ENCODE measurements at regions not wholly inside any gene's neighbourhood (a gene's known extent, or its start where the extent isn't known, plus 50 kb on each side); places are given as distances from the start of the nearest gene placed in this dataset.
A peak's percentile ranks its signal among the peaks of the same experiment; 100 is the strongest.
"Not testable (repeated sequence)": the region's sequence is repeated elsewhere in the genome, so short reads cannot be mapped to it uniquely, and the experiment has no call there.

- Mint-ChIP-seq H3K27ac (ENCODE audit: unreplicated experiment) (no peak overlapping the region), H3K36me3 (ENCODE audit: low read depth, unreplicated experiment) (peaks cover 3% of the 10 kb centered on the region), H3K4me3 (ENCODE audit: unreplicated experiment) (no peak overlapping the region), H3K27me3 (ENCODE audit: low read depth, unreplicated experiment) (no peaks in the 10 kb centered on the region), H3K4me1 (ENCODE audit: low read depth, unreplicated experiment) (peaks cover 18% of the 10 kb centered on the region), H3K9me3 (ENCODE audit: unreplicated experiment) (peaks cover 28% of the 10 kb centered on the region)
- no peaks in the 10 kb centered on the region for H3K79me2 ChIP-seq (ENCODE audit: insufficient read depth, low read length)
- peak; percentile 92 for DNase-seq (ENCODE audit: low read depth)
- H3K9me3 ChIP-seq (ENCODE audit: insufficient read depth, low read depth, low read length) = peaks cover 6% of the 10 kb centered on the region
- peak overlapping the region; percentile 47 for H3K4me2 ChIP-seq (ENCODE audit: low read length)
- H3K4me3 ChIP-seq (ENCODE audit: insufficient read depth, low read depth, low read length) = no peak overlapping the region
- no peaks in the 10 kb centered on the region for H4K20me1 ChIP-seq (ENCODE audit: insufficient read depth, low read length)
- no peak overlapping the region for H2AFZ ChIP-seq (ENCODE audit: low read depth, low read length)
- H3K27ac ChIP-seq (ENCODE audit: low read depth, low read length) = peak overlapping the region; percentile 96
- TF ChIP-seq CTCF (IDR thresholded peaks at IDR 0.05; ENCODE audit: insufficient read depth, low read depth, low read length) (no peak), EZH2 (IDR thresholded peaks at IDR 0.05; ENCODE audit: insufficient read depth, low read length) (no peak)
- peak overlapping the region; percentile 81 for H3K9ac ChIP-seq (ENCODE audit: low read length)
- H3K27me3 ChIP-seq (ENCODE audit: insufficient read depth, low read length) = no peaks in the 10 kb centered on the region
- peaks cover 50% of the 10 kb centered on the region for H3K4me1 ChIP-seq (ENCODE audit: insufficient read depth, low read length)
- FAIRE-seq = peak; percentile 73
- H3K36me3 ChIP-seq (ENCODE audit: insufficient read depth, low read length) = no peaks in the 10 kb centered on the region
These were observed 135.1 kb downstream of the TMEM30B start for GRCh38 chr14:61145903-61146481.

GRCh38 chr14:61145034-61145902, 135.9 kb downstream of the TMEM30B start:
- TF ChIP-seq CTCF (IDR thresholded peaks at IDR 0.05; ENCODE audit: insufficient read depth, low read depth, low read length) (no peak), EZH2 (IDR thresholded peaks at IDR 0.05; ENCODE audit: insufficient read depth, low read length) (no peak)
- Histone ChIP-seq H3K27ac (ENCODE audit: low read depth, low read length) (peak overlapping the region; percentile 96), H4K20me1 (ENCODE audit: insufficient read depth, low read length) (no peaks in the 10 kb centered on the region), H3K9me3 (ENCODE audit: insufficient read depth, low read depth, low read length) (peaks cover 6% of the 10 kb centered on the region), H3K9ac (ENCODE audit: low read length) (peak overlapping the region; percentile 81), H3K79me2 (ENCODE audit: insufficient read depth, low read length) (no peaks in the 10 kb centered on the region), H2AFZ (ENCODE audit: low read depth, low read length) (no peak overlapping the region), H3K36me3 (ENCODE audit: insufficient read depth, low read length) (no peaks in the 10 kb centered on the region), H3K4me2 (ENCODE audit: low read length) (peak overlapping the region; percentile 47), H3K4me3 (ENCODE audit: insufficient read depth, low read depth, low read length) (no peak overlapping the region), H3K4me1 (ENCODE audit: insufficient read depth, low read length) (peaks cover 58% of the 10 kb centered on the region), H3K27me3 (ENCODE audit: insufficient read depth, low read length) (no peaks in the 10 kb centered on the region)
- H3K4me1 Mint-ChIP-seq (ENCODE audit: low read depth, unreplicated experiment) = peaks cover 26% of the 10 kb centered on the region
- peaks cover 3% of the 10 kb centered on the region for H3K36me3 Mint-ChIP-seq (ENCODE audit: low read depth, unreplicated experiment)
- no peak overlapping the region for H3K4me3 Mint-ChIP-seq (ENCODE audit: unreplicated experiment)
- peak; percentile 78 for FAIRE-seq
- DNase-seq (ENCODE audit: low read depth) = peak; percentile 97
- H3K9me3 Mint-ChIP-seq (ENCODE audit: unreplicated experiment) = peaks cover 28% of the 10 kb centered on the region
- H3K27me3 Mint-ChIP-seq (ENCODE audit: low read depth, unreplicated experiment) = no peaks in the 10 kb centered on the region
- H3K27ac Mint-ChIP-seq (ENCODE audit: unreplicated experiment) = peak overlapping the region; percentile 26

- H3K9me3 Mint-ChIP-seq (ENCODE audit: unreplicated experiment) = peaks cover 26% of the 10 kb centered on the region
- not testable (repeated sequence) for H3K36me3 ChIP-seq (ENCODE audit: insufficient read depth, low read length); FAIRE-seq; H3K9me3 ChIP-seq (ENCODE audit: insufficient read depth, low read depth, low read length); H3K36me3 Mint-ChIP-seq (ENCODE audit: low read depth, unreplicated experiment); H2AFZ ChIP-seq (ENCODE audit: low read depth, low read length); H3K27me3 Mint-ChIP-seq (ENCODE audit: low read depth, unreplicated experiment); H3K27ac Mint-ChIP-seq (ENCODE audit: unreplicated experiment); H3K79me2 ChIP-seq (ENCODE audit: insufficient read depth, low read length); H4K20me1 ChIP-seq (ENCODE audit: insufficient read depth, low read length); H3K27me3 ChIP-seq (ENCODE audit: insufficient read depth, low read length); H3K4me3 Mint-ChIP-seq (ENCODE audit: unreplicated experiment); H3K4me3 ChIP-seq (ENCODE audit: insufficient read depth, low read depth, low read length)
- Histone ChIP-seq H3K9ac (ENCODE audit: low read length) (peak overlapping the region; percentile 52), H3K4me2 (ENCODE audit: low read length) (peak overlapping the region; percentile 24), H3K27ac (ENCODE audit: low read depth, low read length) (peak overlapping the region; percentile 96), H3K4me1 (ENCODE audit: insufficient read depth, low read length) (peaks cover 63% of the 10 kb centered on the region)
- peak; percentile 32 for DNase-seq (ENCODE audit: low read depth)
- H3K4me1 Mint-ChIP-seq (ENCODE audit: low read depth, unreplicated experiment) = peaks cover 29% of the 10 kb centered on the region
These were observed 136.8 kb downstream of the TMEM30B start for GRCh38 chr14:61144117-61145033.

Measured in astrocyte (in vitro differentiated cells and primary cell).